IPS-18a (cell line): ENCODE measurements at regions not wholly inside any gene's neighbourhood (a gene's known extent, or its start where the extent isn't known, plus 50 kb on each side); places are given as distances from the start of the nearest gene placed in this dataset.

ENCODE experiments used
- H3K27ac ChIP-seq: one replicate; pipeline ENCODE4 v1.5.1; 2013; ENCODE audit warnings: low read length
- H3K27me3 ChIP-seq: one replicate; pipeline ENCODE4 v1.6.1; 2013; ENCODE audit warnings: mild to moderate bottlenecking, low read length; ENCODE audit not compliant: control insufficient read depth, insufficient read depth
- H3K36me3 ChIP-seq: one replicate; pipeline ENCODE4 v1.6.1; 2013; ENCODE audit warnings: low read depth, low read length; ENCODE audit not compliant: control insufficient read depth
- H3K4me1 ChIP-seq: one replicate; pipeline ENCODE4 v1.6.1; 2013; ENCODE audit warnings: low read depth, low read length; ENCODE audit not compliant: control insufficient read depth
- H3K4me3 ChIP-seq: one replicate; pipeline ENCODE4 v1.5.1; 2013; ENCODE audit warnings: low read length
- H3K9ac ChIP-seq: one replicate; pipeline ENCODE4 v1.6.1; 2013; ENCODE audit warnings: mild to moderate bottlenecking, low read length, moderate library complexity
- H3K9me3 ChIP-seq: one replicate; pipeline ENCODE4 v1.6.1; 2013; ENCODE audit warnings: low read depth, low read length; ENCODE audit not compliant: control insufficient read depth

GRCh38 chr6:71204741-71205140 lies 83.9 kb upstream of the OGFRL1 start:
- Histone ChIP-seq H3K9me3 (no peaks in the 10 kb centered on the region), H3K4me3 (no peak overlapping the region), H3K27ac (no peak overlapping the region), H3K4me1 (peaks cover 2% of the 10 kb centered on the region), H3K9ac (no peak overlapping the region), H3K27me3 (no peaks in the 10 kb centered on the region), H3K36me3 (no peaks in the 10 kb centered on the region)

- no peaks in the 10 kb centered on the region for H3K27me3 ChIP-seq
- H3K36me3 ChIP-seq, result no peaks in the 10 kb centered on the region
- no peak overlapping the region for H3K27ac ChIP-seq
- no peak overlapping the region for H3K9ac ChIP-seq
- no peaks in the 10 kb centered on the region for H3K9me3 ChIP-seq
- peaks cover 2% of the 10 kb centered on the region for H3K4me1 ChIP-seq
- H3K4me3 ChIP-seq, result no peak overlapping the region
These were observed 83.2 kb upstream of the OGFRL1 start for GRCh38 chr6:71205336-71205956.

- Histone ChIP-seq H3K36me3 (no peaks in the 10 kb centered on the region), H3K9ac (no peak overlapping the region), H3K4me3 (no peak overlapping the region), H3K27me3 (no peaks in the 10 kb centered on the region), H3K9me3 (no peaks in the 10 kb centered on the region), H3K27ac (no peak overlapping the region), H3K4me1 (peaks cover 2% of the 10 kb centered on the region)
These were observed 82.5 kb upstream of the OGFRL1 start for GRCh38 chr6:71206089-71206488.

- Histone ChIP-seq H3K4me3 (no peak overlapping the region), H3K36me3 (no peaks in the 10 kb centered on the region), H3K4me1 (peaks cover 2% of the 10 kb centered on the region), H3K27me3 (no peaks in the 10 kb centered on the region), H3K27ac (no peak overlapping the region), H3K9ac (no peak overlapping the region), H3K9me3 (no peaks in the 10 kb centered on the region)
These were observed 79.4 kb upstream of the OGFRL1 start for GRCh38 chr6:71209206-71209605.

- peaks cover 2% of the 10 kb centered on the region for H3K4me1 ChIP-seq
- no peaks in the 10 kb centered on the region for H3K9me3 ChIP-seq
- no peaks in the 10 kb centered on the region for H3K27me3 ChIP-seq
- no peaks in the 10 kb centered on the region for H3K36me3 ChIP-seq
- H3K4me3 ChIP-seq, result no peak overlapping the region
- no peak overlapping the region for H3K27ac ChIP-seq
- no peak overlapping the region for H3K9ac ChIP-seq
These were observed 79.0 kb upstream of the OGFRL1 start for GRCh38 chr6:71209626-71210025.

- Histone ChIP-seq H3K27me3 (no peaks in the 10 kb centered on the region), H3K4me1 (no peaks in the 10 kb centered on the region), H3K27ac (no peak overlapping the region), H3K36me3 (no peaks in the 10 kb centered on the region), H3K9ac (no peak overlapping the region), H3K4me3 (no peak overlapping the region), H3K9me3 (no peaks in the 10 kb centered on the region)
These were observed 76.8 kb upstream of the OGFRL1 start for GRCh38 chr6:71211799-71212198.

- H3K36me3 ChIP-seq, result no peaks in the 10 kb centered on the region
- H3K9ac ChIP-seq, result no peak overlapping the region
- H3K27me3 ChIP-seq, result no peaks in the 10 kb centered on the region
- H3K27ac ChIP-seq, result no peak overlapping the region
- H3K9me3 ChIP-seq, result no peaks in the 10 kb centered on the region
- H3K4me3 ChIP-seq, result no peak overlapping the region
- H3K4me1 ChIP-seq, result no peaks in the 10 kb centered on the region
These were observed 68.1 kb upstream of the OGFRL1 start for GRCh38 chr6:71220466-71220865.

- H3K9me3 ChIP-seq, result no peaks in the 10 kb centered on the region
- no peaks in the 10 kb centered on the region for H3K4me1 ChIP-seq
- H3K27me3 ChIP-seq, result no peaks in the 10 kb centered on the region
- no peak overlapping the region for H3K9ac ChIP-seq
- H3K36me3 ChIP-seq, result no peaks in the 10 kb centered on the region
- no peak overlapping the region for H3K27ac ChIP-seq
- no peak overlapping the region for H3K4me3 ChIP-seq
These were observed 65.9 kb upstream of the OGFRL1 start for GRCh38 chr6:71222671-71223070.

- Histone ChIP-seq H3K27me3 (no peaks in the 10 kb centered on the region), H3K27ac (no peak overlapping the region), H3K36me3 (no peaks in the 10 kb centered on the region), H3K4me1 (no peaks in the 10 kb centered on the region), H3K4me3 (no peak overlapping the region), H3K9me3 (no peaks in the 10 kb centered on the region), H3K9ac (no peak overlapping the region)
These were observed 64.6 kb upstream of the OGFRL1 start for GRCh38 chr6:71224011-71224410.

- no peaks in the 10 kb centered on the region for H3K36me3 ChIP-seq
- no peaks in the 10 kb centered on the region for H3K4me1 ChIP-seq
- no peaks in the 10 kb centered on the region for H3K27me3 ChIP-seq
- no peak overlapping the region for H3K27ac ChIP-seq
- no peak overlapping the region for H3K4me3 ChIP-seq
- H3K9ac ChIP-seq, result no peak overlapping the region
- H3K9me3 ChIP-seq, result no peaks in the 10 kb centered on the region
These were observed 62.5 kb upstream of the OGFRL1 start for GRCh38 chr6:71226151-71226550.

- H3K27me3 ChIP-seq, result no peaks in the 10 kb centered on the region
- no peaks in the 10 kb centered on the region for H3K9me3 ChIP-seq
- no peak overlapping the region for H3K9ac ChIP-seq
- no peaks in the 10 kb centered on the region for H3K36me3 ChIP-seq
- no peak overlapping the region for H3K4me3 ChIP-seq
- no peaks in the 10 kb centered on the region for H3K4me1 ChIP-seq
- no peak overlapping the region for H3K27ac ChIP-seq
These were observed 60.1 kb upstream of the OGFRL1 start for GRCh38 chr6:71228461-71229041.

- Histone ChIP-seq H3K4me3 (no peak overlapping the region), H3K27ac (no peak overlapping the region), H3K4me1 (no peaks in the 10 kb centered on the region), H3K9ac (no peak overlapping the region), H3K9me3 (no peaks in the 10 kb centered on the region), H3K27me3 (no peaks in the 10 kb centered on the region), H3K36me3 (no peaks in the 10 kb centered on the region)
These were observed 59.1 kb upstream of the OGFRL1 start for GRCh38 chr6:71229477-71229876.
